ENCODE measurements at regions not wholly inside any gene's neighbourhood (a gene's known extent, or its start where the extent isn't known, plus 50 kb on each side); places are given as distances from the start of the nearest gene placed in this dataset.

DNA sequence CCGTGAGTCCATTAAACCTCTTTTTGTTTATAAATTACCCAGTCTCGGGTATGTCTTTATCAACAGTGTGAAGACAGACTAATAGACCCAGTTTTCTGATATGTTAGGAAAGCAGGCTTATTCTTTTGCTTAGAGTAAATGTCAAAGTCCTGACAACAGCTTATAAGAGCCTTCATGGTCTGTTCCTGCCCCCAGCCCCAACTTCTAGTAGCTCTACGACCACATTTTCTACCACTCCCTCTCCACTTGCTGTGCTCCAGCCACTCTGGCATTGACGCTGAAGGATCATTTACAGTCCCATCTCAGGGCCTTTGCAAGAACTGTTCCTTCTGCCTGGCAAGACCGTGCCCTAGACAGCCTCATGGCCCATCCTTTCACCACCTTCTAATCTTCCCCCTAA lies 104.6 kb upstream of the GPR139 start (continued):
- TF ChIP-seq JUNB (IDR thresholded peaks at IDR 0.05; ENCODE audit: unreplicated experiment) (no peak), ZNF114 (CRISPR knock-in tag; IDR thresholded peaks at IDR 0.05) (no peak), NANOG (IDR thresholded peaks at IDR 0.05; ENCODE audit: borderline replicate concordance) (no peak), POLR2AphosphoS5 (IDR thresholded peaks at IDR 0.05; ENCODE audit: low read depth) (no peak), ZNF331 (CRISPR knock-in tag; IDR thresholded peaks at IDR 0.05; ENCODE audit: low read depth) (no peak), STAT1 (IDR thresholded peaks at IDR 0.05; ENCODE audit: unreplicated experiment) (no peak)
- TF ChIP-seq, protein P1, sequence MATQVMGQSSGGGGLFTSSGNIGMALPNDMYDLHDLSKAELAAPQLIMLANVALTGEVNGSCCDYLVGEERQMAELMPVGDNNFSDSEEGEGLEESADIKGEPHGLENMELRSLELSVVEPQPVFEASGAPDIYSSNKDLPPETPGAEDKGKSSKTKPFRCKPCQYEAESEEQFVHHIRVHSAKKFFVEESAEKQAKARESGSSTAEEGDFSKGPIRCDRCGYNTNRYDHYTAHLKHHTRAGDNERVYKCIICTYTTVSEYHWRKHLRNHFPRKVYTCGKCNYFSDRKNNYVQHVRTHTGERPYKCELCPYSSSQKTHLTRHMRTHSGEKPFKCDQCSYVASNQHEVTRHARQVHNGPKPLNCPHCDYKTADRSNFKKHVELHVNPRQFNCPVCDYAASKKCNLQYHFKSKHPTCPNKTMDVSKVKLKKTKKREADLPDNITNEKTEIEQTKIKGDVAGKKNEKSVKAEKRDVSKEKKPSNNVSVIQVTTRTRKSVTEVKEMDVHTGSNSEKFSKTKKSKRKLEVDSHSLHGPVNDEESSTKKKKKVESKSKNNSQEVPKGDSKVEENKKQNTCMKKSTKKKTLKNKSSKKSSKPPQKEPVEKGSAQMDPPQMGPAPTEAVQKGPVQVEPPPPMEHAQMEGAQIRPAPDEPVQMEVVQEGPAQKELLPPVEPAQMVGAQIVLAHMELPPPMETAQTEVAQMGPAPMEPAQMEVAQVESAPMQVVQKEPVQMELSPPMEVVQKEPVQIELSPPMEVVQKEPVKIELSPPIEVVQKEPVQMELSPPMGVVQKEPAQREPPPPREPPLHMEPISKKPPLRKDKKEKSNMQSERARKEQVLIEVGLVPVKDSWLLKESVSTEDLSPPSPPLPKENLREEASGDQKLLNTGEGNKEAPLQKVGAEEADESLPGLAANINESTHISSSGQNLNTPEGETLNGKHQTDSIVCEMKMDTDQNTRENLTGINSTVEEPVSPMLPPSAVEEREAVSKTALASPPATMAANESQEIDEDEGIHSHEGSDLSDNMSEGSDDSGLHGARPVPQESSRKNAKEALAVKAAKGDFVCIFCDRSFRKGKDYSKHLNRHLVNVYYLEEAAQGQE (IDR thresholded peaks at IDR 0.05; ENCODE audit: unreplicated experiment) = no peak

DNA sequence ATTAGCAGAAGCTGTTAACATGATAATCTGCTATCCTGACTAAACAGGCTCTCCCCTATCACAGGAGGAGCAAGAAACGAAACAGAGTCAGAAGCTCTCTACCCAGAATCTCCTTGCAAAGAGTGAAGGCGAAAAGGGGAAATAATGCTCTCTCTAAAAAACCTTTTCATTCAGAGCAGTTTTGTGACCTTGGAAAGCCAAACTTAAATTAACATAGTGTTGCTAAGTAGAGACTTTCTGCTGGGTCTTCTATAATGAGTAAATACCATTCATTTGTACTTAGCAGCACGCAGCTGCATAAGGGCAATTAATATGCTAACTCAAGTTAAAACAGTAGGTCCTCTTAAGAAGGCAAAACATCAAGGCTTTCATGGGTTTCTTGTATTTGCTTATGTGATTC lies 101.7 kb upstream of the GPR139 start:
- H3K4me1 ChIP-seq (ENCODE audit: insufficient read depth) = peaks cover 25% of the 10 kb centered on the region
- peak overlapping the region; percentile 50; the same call in 2 of the 3 replicates for H3K4me3 Mint-ChIP-seq
- H3K9me3 Mint-ChIP-seq = no peaks in the 10 kb centered on the region; the same call in 2 of the 3 replicates
- no peak overlapping the region for H3K4me3 ChIP-seq
- no peak overlapping the region for H2AFZ ChIP-seq
- H3K9me2 ChIP-seq (ENCODE audit: insufficient read depth) = 0 out of 2 replicates have a peak, but pooled peaks cover 3% of the 10 kb centered on the region
- H3K79me2 ChIP-seq (replicated peaks; ENCODE audit: insufficient read depth) = no peaks in the 10 kb centered on the region
- H3K36me3 Mint-ChIP-seq (ENCODE audit: low read depth) = no peaks in the 10 kb centered on the region
- H4K20me1 ChIP-seq (replicated peaks; ENCODE audit: insufficient read depth) = no peaks in the 10 kb centered on the region
- peak overlapping the region; percentile 7; the same call in 1 of the 2 replicates for H3K4me2 ChIP-seq
- H3K36me3 ChIP-seq (ENCODE audit: insufficient read depth) = no peaks in the 10 kb centered on the region
- H3K4me1 Mint-ChIP-seq = peaks cover 31% of the 10 kb centered on the region
- peak; percentile 88 for ATAC-seq
- TF ChIP-seq, protein P2, sequence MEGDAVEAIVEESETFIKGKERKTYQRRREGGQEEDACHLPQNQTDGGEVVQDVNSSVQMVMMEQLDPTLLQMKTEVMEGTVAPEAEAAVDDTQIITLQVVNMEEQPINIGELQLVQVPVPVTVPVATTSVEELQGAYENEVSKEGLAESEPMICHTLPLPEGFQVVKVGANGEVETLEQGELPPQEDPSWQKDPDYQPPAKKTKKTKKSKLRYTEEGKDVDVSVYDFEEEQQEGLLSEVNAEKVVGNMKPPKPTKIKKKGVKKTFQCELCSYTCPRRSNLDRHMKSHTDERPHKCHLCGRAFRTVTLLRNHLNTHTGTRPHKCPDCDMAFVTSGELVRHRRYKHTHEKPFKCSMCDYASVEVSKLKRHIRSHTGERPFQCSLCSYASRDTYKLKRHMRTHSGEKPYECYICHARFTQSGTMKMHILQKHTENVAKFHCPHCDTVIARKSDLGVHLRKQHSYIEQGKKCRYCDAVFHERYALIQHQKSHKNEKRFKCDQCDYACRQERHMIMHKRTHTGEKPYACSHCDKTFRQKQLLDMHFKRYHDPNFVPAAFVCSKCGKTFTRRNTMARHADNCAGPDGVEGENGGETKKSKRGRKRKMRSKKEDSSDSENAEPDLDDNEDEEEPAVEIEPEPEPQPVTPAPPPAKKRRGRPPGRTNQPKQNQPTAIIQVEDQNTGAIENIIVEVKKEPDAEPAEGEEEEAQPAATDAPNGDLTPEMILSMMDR (conservative IDR thresholded peaks at IDR 0.05; ENCODE audit: low read depth in 2 of 2) = no peak
- TF ChIP-seq ZNF331 (CRISPR knock-in tag; IDR thresholded peaks at IDR 0.05; ENCODE audit: low read depth) = no peak
- TF ChIP-seq EZH2 (IDR thresholded peaks at IDR 0.05; ENCODE audit: low read depth, unreplicated experiment) = no peak
- TF ChIP-seq NANOG (IDR thresholded peaks at IDR 0.05; ENCODE audit: borderline replicate concordance) = peak; percentile 55; the same call in 1 of the 2 replicates
- peak overlapping the region; percentile 4 for H3K27ac ChIP-seq (ENCODE audit: low read depth)
- H3F3A ChIP-seq (replicated peaks; ENCODE audit: low read depth) = peaks cover 9% of the 10 kb centered on the region; the same call in 1 of the 2 replicates
- H3K27ac Mint-ChIP-seq = peak overlapping the region; percentile 88; the same call in 1 of the 2 replicates
- peaks cover 10% of the 10 kb centered on the region; the same call in 1 of the 2 replicates for H3K27me3 ChIP-seq (ENCODE audit: insufficient read depth)
- DNase-seq (ENCODE audit: low spot score) = peak; percentile 72
- H3K27me3 Mint-ChIP-seq (ENCODE audit: insufficient read depth, low read depth, poor library complexity) = peaks cover 9% of the 10 kb centered on the region

Measured in GM23338 (cell line).